Activated CD4-positive, CD25-positive, alpha-beta regulatory T cell treated with anti-CD3 and anti-CD28 coated beads, Interleukin-2, amount 50 U/mL, for 72 hours (primary cell): ENCODE measurements at regions not wholly inside any gene's neighbourhood (a gene's known extent, or its start where the extent isn't known, plus 50 kb on each side); places are given as distances from the start of the nearest gene placed in this dataset.

Experiments
- DNase-seq: peaks from one replicate; pipeline ENCODE4 v3.0.0; 2021

DNA sequence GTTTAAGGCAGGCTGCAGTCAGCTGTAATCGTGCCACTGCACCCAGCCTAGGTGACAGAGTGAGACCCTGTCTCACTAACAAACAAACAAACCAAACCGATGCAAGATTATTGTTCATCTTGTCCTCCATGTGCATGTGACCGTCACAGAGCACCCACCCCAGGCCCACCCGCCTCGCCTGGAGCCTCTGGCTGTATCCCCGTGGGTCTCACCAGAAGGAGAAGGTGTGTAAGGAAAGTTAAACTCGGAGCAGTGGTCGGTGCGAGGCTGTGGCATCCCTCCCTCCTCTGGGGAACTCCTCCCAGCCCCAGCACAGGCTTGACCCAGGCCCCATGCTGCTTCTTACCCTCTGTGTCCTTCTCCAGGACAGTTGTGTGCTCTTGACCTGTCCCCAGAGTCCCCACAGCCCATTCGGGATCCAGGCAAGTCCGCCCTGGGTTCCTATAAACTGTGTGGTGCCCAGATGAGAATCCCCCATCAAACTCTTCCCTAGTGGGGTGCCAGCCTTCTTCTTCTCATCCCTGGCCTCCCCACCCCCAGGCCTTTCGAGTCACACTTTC lies 318.4 kb downstream of the AJAP1 start:
- no peak for DNase-seq

DNA sequence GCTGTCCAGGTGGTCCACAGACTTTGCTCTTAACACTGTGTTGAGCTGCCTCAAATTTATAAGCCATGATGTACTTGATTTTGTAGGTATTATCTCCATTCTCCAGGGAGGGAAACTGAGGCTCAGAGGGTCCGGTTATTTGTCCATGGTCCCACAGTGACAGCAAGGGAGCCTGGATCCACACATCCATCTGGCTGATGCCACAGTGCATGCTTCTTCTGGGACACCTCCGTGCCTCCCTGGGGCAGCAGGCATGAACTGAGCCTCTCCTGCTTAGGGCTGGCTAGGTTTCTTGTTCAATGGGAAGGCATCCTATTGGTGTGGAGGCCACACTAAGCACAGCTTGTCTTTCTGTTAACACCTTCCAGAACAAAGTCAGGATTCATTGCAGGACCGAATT lies 317.3 kb downstream of the AJAP1 start:
- no peak for DNase-seq

DNA sequence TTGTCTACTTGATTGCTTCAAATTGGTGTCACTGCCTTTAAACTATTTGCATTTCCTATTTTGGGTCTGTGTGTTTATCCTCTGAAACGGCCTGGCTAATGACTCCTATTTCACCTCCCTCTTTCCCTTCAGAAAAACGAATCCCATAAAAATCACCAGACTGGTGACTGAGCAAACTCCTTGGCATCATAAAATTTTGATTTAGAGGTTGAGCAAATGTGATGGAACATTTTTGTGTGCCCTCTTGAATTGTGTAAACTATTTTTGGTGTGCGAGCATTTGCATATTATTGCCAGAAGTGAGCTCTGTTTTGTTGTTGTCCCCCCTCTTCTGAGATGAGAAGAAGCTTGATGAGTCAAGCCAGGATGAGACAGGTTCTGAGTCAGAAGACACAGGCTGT lies 316.1 kb downstream of the AJAP1 start:
- DNase-seq: no peak

DNA sequence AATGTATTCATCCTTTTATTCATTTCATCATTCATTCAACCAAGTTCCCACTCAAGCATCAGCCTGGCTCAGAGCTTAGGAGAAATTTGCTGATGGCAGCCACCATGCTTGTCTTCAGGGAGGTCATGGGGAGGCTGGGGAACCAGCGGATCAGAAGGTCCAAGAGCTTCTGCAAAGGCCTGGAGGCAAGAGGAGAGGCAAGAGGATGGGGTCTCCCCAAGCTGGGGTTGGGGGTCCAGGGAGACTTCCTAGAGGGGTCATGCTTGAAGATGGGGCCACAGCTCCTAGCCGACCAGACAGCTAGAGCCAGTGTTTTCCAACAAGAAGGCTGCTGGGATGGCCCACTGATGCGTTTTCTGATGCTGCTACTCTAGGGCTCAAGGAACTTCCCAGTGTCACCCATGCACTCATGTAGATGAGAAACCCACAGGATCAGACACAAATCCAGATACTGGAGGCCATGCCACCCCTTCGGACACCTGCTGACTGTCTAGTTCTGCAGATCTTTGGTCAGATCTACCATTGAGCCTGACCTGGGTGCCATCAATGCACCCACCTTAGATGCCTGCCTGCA lies 315.2 kb downstream of the AJAP1 start:
- no peak for DNase-seq

DNA sequence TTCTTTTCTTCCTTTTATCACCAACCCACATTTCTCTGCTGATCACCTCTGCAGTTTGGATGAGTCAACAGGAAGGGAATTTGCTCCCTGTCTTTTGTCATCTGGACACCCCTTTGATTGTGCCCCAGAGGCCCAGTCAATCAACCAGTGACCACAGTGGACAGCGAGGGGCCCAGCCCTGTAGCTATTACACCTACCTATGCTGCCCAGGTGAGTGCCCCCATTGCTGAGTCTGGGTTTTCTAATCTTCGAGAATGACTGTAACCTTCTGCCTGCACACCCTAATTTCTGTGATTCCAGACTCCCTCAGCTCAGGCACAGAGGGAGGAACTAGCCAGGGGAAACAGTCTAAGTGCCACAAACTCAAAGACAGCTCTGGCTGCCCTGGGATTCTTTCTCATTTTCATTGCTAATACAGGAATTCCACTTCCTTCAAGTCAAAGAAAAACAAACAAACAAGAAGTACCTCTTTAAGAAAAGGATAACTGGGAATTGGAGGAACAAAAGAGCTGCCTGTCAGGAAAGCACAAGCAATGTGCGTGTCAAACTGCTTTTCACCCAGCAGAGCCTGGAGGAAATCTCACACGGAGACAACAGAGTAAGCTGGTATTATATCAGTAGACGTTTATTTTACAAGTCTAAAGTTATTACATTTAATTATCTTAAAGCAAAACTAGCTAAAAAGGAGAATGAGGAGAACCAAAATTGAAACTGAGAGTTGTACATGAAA lies 311.1 kb downstream of the AJAP1 start:
- DNase-seq: no peak

DNA sequence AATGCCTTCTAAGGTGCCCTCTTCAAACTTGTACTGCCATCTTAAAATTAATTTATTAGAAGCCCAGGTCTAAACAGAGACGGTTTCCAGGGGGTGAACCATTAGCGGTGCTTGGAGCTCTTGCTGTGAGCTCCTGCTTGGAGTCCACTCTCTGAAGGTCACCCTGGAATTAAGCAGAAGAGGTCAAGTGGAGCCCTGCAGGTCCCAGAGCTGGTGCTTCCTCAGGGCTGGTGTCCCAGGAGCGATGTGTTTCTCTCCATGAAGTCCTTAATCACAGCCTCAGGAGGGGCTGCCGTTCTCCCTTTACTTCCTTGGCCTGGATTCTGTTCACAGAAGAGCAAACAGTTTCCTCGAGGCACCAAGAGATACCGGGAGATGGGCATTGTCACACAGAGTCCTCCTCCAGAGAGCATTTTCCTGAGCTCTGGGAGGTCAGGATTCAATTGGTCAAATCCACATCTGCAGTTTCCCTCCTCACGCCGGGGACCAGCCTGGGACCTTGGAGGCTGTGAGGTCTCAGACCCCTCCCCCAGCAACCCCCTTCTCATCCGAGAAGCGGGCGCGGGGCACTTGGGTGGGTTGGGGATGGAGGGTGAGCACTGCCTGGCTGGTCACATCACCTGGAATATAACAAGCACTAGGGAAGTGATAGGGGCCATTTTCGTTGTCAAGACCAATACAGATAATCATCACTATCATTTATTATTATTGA lies 310.4 kb downstream of the AJAP1 start:
- DNase-seq: no peak

DNA sequence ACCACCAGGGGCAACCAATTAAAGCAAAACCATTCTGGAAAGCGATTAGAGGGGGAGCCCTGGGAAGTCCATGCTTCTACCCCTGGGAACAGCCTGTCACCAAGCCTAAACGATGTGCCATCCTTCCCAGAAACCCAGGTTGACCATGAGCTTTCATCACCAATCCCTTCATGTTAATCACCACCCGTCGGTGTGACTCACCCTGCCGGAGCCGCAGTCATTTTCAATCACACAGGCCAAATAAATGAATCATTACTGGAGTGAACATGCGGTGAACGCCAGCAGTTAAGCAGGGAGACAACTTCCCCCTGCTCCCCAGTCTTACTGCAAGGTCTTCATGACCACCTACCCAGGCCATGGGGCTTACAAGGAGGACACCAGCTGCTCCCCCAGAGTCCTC lies 308.8 kb downstream of the AJAP1 start:
- DNase-seq: no peak

DNA sequence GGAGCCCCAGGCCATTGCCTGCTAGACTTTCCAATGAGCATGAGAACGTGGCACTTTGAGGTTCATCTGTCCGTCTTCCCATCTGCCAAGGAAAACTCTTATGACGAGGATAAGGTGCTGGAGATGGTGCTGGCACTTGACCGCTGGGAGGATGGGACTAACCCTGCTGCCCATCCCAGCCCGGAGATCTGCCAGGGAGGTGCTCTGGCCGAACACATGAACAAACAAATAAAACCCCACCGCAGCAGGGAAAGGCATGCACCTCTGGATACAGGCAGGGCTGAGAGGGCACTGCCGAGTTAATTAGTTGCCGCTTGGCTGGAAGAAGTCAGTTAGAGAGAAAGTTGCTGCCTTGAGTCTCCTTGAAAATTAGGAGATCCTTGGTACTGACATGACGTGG lies 308.4 kb downstream of the AJAP1 start:
- DNase-seq: no peak

DNA sequence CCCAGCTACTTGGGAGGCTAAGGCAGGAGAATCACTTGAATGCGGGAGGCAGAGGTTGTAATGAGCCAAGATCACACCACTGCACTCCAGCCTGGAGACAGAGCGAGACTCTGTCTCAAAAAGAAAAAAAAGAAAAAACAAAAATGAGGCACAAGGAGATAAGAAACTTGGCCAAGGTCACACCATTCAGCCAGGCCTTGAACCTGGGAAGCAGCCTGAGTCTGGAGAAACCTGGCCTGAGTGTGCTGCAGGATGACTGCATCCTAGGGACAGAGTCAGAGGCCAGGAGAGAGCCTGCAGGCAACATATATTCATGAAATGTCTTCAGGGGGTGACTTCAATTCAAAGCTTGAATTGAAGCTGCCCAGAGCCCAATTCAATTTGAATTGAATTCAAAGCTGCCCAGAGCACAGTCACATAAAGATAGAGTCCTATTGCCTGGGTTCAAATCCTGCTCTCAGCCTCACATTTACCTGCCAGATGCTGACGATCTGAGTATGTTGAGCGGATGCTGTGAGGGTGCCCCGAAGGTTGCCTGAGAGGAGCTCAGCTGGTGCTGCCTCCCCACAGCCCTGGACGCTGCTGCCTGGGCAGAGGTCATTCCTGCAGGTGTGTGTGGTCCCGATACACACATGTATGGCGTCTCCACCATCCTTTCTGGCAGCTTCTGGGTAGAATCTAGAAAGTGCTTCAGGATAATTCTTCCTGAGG lies 307.7 kb downstream of the AJAP1 start:
- DNase-seq: no peak

DNA sequence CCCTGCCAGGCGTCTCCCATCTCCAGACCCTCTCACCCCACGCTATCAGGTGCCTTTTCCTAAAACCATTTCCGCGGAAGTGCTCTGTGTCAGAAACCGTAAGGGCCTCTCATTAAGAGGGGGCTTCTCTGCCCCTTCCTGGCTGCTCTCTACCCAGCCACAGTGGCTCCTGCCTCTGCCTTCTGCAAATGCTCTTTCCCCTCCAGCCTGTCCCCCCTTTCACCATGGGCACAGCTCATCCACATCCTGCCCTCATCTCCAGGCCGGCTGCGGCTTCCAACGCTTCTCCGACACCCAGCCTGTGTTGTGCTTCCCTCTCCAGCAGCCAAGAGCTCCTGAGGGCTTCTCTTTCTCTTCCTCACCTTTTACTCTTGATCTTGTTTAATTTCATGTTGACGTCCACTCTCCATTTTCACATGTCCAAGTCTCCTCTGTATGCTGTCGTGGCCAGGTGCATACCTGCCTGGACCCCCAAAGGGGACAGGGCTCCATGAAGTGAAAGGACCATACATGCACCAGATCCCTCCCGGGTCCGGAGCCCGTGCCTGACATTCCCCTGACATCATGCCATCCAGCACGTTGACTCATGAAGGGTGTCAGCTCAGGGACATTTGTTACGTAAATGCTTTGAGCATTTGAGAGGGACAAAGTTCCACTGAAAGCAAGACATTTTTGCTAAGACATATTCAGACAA lies 306.5 kb downstream of the AJAP1 start:
- DNase-seq: no peak

DNA sequence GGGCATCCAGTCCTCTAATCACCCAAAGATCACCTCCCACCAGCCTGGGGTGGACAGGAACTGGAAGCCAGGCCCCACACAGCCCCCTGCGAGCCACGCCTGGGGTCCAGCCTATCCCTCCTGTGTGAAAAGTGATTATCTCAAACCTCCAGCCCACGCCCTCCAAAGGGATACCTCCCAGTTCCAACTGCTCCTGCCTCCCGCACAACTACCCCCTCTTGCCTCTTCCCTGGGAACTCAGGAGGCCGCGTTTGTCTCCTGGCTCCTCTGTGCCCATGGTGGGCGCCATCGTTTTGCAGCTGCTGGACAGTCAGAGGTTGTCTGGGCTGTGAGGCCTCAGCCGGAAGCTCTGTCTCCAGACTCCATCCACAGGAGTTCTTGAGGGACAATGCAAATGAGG lies 305.9 kb downstream of the AJAP1 start:
- no peak for DNase-seq

DNA sequence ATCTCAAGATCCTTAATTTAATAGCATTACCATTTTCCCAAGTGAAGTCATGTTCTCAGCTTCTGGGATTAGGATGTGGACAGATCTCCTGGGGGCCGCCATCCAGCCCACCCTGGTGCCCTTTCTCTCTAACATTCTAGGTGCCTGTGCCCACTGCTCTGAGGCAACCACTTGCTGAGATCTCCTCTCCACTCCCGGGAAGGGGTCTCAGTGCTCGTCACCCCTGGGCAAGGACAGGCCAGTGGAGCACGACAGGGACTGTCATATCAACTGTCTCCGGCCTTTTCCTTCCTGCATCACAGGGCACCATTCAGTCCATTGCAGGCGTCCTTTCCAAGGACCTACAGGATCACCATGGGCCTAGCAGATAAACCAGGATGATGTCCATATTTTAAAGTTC lies 304.8 kb downstream of the AJAP1 start:
- no peak for DNase-seq

DNA sequence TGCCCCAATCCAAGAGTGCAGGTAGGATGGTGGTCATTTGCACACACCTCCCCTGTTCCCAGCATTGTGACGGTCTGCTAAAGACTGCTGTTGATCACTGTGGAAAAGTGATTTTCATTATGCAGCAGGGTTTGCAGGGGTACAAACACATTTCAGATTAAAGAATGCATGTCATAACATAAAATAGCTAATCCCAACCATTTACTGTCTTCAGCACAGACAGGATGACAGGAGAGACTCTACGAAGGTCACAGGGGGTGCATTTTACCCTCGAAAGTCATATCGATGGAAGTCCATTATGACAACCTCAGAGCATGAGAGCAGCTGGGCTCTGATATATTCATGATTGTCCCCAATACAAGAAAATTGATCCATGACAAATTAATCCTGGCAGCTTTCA lies 302.6 kb downstream of the AJAP1 start:
- DNase-seq: no peak

DNA sequence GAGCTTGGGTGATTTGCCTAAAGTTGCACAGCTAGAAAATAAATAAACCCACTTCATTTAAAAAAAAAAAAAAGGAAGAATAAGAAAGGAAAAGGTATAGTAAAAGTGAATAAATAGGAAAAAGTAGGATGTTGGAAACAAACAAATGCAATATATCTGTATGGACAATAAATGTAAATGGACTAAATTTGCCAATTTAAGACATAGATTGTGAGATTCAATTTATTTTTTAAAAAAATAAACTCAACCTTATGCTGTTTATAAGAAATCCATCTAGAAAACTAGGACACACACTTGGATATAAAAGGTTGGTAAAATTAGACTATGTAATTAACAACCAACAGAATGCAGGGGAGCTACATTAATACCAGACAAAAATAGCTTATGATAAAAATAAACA lies 300.0 kb downstream of the AJAP1 start:
- no peak for DNase-seq

DNA sequence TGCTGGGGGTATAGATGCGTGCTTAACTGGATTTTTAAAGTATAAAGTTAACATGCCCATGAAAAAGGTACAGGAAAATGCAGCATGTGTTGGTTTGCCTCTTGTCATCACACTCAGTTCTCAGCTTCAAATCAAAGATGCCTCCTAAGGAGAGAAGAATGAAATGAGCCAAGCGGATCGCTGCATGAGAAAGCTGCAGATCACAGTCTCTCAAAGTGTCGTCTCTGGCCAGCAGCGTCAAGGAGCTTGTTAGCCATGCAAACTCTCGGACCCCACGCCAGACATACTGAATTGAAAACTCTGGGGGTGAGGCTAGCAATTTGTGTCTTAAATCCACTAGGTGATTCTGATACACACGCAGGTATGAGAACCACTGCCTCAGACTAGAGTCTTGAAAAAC lies 297.2 kb downstream of the AJAP1 start:
- DNase-seq: no peak

DNA sequence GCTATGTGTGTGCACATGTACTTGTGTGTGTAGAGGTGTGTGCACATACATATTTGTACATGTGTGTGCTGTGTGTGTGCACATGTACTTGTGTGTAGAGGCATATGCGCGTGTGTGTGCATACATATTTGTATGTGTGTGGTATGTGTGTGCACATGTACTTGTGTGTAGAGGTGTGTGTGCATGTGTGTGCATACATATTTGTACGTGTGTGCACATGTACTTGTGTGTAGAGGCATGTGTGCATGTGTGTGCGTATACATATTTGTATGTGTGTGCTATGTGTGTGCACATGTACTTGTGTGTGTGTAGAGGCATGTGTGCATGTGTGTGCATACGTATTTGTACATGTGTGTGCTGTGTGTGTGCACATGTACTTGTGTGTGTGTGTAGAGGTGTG lies 291.9 kb downstream of the AJAP1 start:
- DNase-seq: no peak

DNA sequence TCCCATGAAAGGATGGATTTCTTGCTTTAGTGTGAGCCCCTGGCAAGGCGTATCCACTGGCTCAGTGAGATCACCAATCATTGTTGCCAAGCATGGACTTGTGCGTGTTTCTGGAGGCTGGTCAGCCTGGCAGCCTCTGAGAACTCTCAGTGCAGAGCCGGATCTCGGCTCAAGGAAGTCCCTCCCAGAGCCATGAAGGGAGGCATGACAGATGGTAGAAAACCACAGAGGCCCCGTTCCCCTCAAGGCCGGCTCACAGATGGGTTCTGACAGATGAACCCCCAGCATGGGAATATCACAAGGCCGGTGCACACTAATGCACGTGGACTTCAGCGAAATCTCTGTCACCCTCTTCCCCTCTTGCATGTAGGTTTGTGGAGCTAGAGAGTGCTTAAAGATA lies 290.5 kb downstream of the AJAP1 start:
- DNase-seq: no peak

DNA sequence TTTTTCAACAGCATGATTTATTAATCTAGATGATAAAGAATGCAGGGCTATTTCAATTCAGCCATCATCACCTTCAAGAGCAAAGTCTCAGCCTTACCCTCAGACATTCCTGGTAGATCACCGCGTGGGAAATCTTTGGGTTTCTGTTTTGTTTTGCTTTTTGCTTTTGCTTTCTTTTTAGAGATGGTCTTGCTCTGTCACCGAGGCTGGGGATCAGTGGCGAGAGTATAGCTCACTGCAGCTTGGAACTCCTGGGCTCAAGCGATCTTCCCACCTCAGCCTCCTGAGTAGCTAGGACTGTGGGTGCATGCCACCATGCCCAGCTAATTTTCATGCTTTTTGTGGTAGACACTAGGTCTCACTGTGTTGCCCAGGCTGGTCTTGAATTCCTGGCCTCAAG lies 289.7 kb downstream of the AJAP1 start:
- no peak for DNase-seq

DNA sequence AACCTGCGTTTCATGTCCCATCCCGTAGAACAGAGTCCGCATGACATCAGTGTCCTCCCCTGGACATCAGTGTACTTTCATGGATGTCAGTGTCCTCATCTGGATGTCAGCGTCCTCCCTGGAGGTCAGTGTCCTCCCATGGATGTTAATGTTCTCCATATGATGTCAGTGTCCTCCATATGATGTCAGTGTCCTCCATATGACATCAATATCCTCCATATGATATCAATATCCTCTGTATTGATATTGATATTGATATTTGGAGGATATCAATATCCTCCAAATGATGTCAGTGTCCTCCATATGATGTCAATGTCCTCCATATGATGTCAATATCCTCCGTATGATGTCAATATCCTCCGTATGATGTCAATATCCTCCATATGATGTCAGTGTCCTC lies 284.9 kb downstream of the AJAP1 start:
- no peak for DNase-seq

DNA sequence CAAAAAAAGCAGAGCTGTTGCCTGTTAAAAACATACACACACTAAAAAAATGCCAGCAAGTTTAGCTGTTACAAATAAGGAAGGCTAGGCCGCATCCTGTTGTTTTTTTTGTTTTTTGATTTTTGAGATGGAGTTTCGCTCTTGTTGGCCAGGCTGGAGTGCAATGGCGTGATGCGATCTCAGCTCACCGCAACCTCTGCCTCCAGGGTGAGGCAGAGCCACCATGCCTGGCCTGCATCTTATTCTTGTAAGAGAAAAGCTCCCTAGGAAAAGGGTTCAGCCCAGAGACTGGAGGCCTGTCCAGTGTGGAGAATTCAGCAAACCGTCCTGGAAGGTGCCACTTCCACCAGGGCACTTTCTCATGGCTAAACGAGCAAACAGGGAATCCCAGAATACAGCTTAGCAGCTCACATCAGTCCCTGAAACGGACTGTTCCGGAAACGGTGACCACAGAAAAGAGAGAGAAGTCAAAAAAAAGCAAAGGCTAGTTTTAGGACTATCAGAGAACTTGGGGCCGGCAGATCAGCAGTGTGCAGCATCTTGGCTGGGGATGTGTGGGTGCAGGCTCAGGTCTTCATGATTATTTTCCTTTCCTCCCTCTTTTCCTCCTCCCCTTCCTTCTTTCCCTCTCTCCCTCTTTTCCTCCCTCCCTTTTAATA lies 283.6 kb downstream of the AJAP1 start:
- no peak for DNase-seq

DNA sequence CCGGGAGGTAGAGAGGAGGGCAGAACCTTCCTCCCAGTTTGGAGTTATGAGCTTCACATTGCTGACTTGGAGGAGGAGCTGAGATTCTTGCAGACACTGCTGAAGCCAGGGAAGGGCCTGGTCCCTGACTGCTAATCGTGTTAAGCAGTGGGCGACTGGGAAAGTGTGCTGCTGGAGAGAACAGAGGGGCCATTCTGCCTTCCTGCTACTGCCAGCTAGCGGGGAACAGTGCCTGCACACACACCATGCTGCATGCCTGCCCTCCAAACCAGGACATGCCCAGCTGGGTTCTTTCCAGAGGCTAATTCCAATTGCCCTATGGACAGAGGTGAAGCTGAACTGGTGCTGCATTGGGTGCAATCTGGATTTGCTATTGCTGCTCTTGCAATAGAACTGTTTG lies 281.4 kb downstream of the AJAP1 start:
- DNase-seq: no peak

DNA sequence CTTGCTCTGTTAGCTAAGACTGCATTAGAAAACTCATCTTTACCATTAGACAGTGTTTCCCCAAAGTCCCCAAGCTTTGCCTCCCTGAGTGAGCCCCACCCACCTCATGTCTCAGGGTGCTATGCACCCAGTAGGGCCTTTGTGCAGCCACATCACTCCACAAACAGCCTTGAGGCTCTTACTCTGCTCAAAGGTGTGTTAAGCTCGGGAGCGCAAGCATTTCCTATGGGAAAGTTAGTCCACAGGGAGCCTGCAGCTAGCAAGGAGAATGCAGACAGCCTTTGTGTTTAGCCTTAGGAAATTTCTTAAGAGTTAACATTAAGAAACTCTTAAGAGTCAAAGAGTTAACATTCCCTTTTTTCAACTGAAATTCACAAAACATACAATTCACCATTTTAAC lies 278.8 kb downstream of the AJAP1 start:
- DNase-seq: no peak
